ENCODE measurements at regions not wholly inside any gene's neighbourhood (a gene's known extent, or its start where the extent isn't known, plus 50 kb on each side); places are given as distances from the start of the nearest gene placed in this dataset.

- TF ChIP-seq EZH2 (IDR thresholded peaks at IDR 0.05; ENCODE audit: borderline replicate concordance, insufficient read depth, low read length, poor library complexity, severe bottlenecking) (no peak), POLR2AphosphoS5 (IDR thresholded peaks at IDR 0.05) (no peak)
- TF ChIP-seq, protein P1, sequence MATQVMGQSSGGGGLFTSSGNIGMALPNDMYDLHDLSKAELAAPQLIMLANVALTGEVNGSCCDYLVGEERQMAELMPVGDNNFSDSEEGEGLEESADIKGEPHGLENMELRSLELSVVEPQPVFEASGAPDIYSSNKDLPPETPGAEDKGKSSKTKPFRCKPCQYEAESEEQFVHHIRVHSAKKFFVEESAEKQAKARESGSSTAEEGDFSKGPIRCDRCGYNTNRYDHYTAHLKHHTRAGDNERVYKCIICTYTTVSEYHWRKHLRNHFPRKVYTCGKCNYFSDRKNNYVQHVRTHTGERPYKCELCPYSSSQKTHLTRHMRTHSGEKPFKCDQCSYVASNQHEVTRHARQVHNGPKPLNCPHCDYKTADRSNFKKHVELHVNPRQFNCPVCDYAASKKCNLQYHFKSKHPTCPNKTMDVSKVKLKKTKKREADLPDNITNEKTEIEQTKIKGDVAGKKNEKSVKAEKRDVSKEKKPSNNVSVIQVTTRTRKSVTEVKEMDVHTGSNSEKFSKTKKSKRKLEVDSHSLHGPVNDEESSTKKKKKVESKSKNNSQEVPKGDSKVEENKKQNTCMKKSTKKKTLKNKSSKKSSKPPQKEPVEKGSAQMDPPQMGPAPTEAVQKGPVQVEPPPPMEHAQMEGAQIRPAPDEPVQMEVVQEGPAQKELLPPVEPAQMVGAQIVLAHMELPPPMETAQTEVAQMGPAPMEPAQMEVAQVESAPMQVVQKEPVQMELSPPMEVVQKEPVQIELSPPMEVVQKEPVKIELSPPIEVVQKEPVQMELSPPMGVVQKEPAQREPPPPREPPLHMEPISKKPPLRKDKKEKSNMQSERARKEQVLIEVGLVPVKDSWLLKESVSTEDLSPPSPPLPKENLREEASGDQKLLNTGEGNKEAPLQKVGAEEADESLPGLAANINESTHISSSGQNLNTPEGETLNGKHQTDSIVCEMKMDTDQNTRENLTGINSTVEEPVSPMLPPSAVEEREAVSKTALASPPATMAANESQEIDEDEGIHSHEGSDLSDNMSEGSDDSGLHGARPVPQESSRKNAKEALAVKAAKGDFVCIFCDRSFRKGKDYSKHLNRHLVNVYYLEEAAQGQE (IDR thresholded peaks at IDR 0.05; ENCODE audit: borderline replicate concordance): no peak
- TF ChIP-seq, protein P2, sequence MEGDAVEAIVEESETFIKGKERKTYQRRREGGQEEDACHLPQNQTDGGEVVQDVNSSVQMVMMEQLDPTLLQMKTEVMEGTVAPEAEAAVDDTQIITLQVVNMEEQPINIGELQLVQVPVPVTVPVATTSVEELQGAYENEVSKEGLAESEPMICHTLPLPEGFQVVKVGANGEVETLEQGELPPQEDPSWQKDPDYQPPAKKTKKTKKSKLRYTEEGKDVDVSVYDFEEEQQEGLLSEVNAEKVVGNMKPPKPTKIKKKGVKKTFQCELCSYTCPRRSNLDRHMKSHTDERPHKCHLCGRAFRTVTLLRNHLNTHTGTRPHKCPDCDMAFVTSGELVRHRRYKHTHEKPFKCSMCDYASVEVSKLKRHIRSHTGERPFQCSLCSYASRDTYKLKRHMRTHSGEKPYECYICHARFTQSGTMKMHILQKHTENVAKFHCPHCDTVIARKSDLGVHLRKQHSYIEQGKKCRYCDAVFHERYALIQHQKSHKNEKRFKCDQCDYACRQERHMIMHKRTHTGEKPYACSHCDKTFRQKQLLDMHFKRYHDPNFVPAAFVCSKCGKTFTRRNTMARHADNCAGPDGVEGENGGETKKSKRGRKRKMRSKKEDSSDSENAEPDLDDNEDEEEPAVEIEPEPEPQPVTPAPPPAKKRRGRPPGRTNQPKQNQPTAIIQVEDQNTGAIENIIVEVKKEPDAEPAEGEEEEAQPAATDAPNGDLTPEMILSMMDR (IDR thresholded peaks at IDR 0.05; ENCODE audit: poor library complexity, severe bottlenecking): no peak
Observed at GRCh38 chr3:102302020-102302419, 132.8 kb upstream of the ZPLD1 start.
